GM13977 (cell line): ENCODE measurements at regions not wholly inside any gene's neighbourhood (a gene's known extent, or its start where the extent isn't known, plus 50 kb on each side); places are given as distances from the start of the nearest gene placed in this dataset.

ENCODE experiments used
- DNase-seq: peaks from one replicate; pipeline ENCODE4 v3.0.0; 2012; ENCODE audit warnings: low spot score
- CTCF ChIP-seq: IDR thresholded peaks from 2 replicates; pipeline ENCODE4 v1.5.1; 2012; ENCODE audit warnings: mild to moderate bottlenecking, control low read depth; ENCODE audit not compliant: insufficient read depth; ENCODE audit errors: extremely low read depth, missing control alignments
- in situ Hi-C: fragments of 300-500 bp; cut with MboI; formaldehyde crosslinking; loops from one replicate; pipeline ENCODE4 v1.12.0; 2022; ENCODE audit warnings: low sequenced_read_pairs, low pct_unique_long_range_greater_than_20kb, mixed read lengths, inconsistent platforms; ENCODE audit not compliant: unreplicated experiment

GRCh38 chr18:76234676-76235060, 260.4 kb downstream of the ZNF516 start:
- no peak for TF ChIP-seq CTCF
- in situ Hi-C loops = no loop called here
- DNase-seq = no peak

- in situ Hi-C loops = no loop called here
- DNase-seq = no peak
- TF ChIP-seq CTCF = no peak
Observed at GRCh38 chr18:76233876-76234675, 261.0 kb downstream of the ZNF516 start.

- no peak for TF ChIP-seq CTCF
- in situ Hi-C loops = no loop called here
- no peak for DNase-seq
Observed at GRCh38 chr18:76233406-76233805, 261.6 kb downstream of the ZNF516 start.

- TF ChIP-seq CTCF = no peak
- DNase-seq = no peak
- in situ Hi-C loops = no loop called here
Observed at GRCh38 chr18:76232779-76233178, 262.3 kb downstream of the ZNF516 start.

GRCh38 chr18:76232010-76232409, 263.0 kb downstream of the ZNF516 start:
- no peak for TF ChIP-seq CTCF
- in situ Hi-C loops = no loop called here
- DNase-seq = no peak

GRCh38 chr18:76231402-76231801, 263.6 kb downstream of the ZNF516 start:
- DNase-seq = no peak
- in situ Hi-C loops = no loop called here
- no peak for TF ChIP-seq CTCF
